Transverse colon (tissue), 4 donors: ENCODE measurements at regions not wholly inside any gene's neighbourhood (a gene's known extent, or its start where the extent isn't known, plus 50 kb on each side); places are given as distances from the start of the nearest gene placed in this dataset.

ENCODE experiments used
- EP300 ChIP-seq: sonication (generic); formaldehyde crosslinking; IDR thresholded peaks from one replicate; pipeline ENCODE4 v1.6.1; 2017; ENCODE audit warnings: antibody characterized with exemption, low read depth
- POLR2A ChIP-seq: fragments of 450-650 bp; IDR thresholded peaks from one replicate; pipeline ENCODE4 v1.6.1; 2016; ENCODE audit warnings: antibody characterized with exemption, mild to moderate bottlenecking, moderate library complexity
- POLR2AphosphoS5 ChIP-seq, 3 donors: sonication (generic); formaldehyde crosslinking; IDR thresholded peaks; one replicate each; pipeline ENCODE4 v1.6.1; 2016; ENCODE audit warnings: antibody characterized with exemption in 3 of 3
- TF ChIP-seq, protein P1 (sequence below), 5 experiments: fragments of 200-600 bp in 3 of 5; fragments of 450-650 bp in 2 of 5; sonication (generic) in 3 of 5; IDR thresholded peaks; 1 replicate in 2 of 5; 2 replicates in 3 of 5; pipeline ENCODE4 v1.5.1; 2016 to 2017; ENCODE audit warnings: antibody characterized with exemption in 5 of 5, inconsistent platforms in 3 of 5, mild to moderate bottlenecking in 2 of 5, moderate library complexity in 1 of 5

DNA sequence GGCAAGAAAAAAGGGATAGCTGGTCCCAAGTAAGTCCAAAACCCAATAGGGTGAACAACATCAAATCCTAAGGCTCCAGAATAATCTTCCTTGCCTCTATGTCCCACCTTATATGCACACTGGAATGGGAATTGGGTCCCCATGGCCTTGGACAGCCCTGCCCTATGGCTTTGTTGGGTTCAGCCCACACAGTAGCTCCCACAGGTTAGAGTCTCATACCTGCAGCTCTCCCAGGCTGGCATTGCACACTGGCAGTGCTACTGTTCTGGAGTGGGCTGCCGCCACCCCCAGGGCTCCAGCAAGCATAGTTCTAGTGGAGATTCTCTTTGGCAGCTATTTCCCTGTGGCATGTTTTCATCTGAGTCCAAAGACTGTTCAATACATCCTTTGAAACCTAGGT, 352.4 kb upstream of the CLEC14A start:
- TF ChIP-seq, protein P1, sequence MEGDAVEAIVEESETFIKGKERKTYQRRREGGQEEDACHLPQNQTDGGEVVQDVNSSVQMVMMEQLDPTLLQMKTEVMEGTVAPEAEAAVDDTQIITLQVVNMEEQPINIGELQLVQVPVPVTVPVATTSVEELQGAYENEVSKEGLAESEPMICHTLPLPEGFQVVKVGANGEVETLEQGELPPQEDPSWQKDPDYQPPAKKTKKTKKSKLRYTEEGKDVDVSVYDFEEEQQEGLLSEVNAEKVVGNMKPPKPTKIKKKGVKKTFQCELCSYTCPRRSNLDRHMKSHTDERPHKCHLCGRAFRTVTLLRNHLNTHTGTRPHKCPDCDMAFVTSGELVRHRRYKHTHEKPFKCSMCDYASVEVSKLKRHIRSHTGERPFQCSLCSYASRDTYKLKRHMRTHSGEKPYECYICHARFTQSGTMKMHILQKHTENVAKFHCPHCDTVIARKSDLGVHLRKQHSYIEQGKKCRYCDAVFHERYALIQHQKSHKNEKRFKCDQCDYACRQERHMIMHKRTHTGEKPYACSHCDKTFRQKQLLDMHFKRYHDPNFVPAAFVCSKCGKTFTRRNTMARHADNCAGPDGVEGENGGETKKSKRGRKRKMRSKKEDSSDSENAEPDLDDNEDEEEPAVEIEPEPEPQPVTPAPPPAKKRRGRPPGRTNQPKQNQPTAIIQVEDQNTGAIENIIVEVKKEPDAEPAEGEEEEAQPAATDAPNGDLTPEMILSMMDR (IDR thresholded peaks at IDR 0.05), result no peak
- TF ChIP-seq POLR2AphosphoS5 (IDR thresholded peaks at IDR 0.05) (no peak), EP300 (no peak), POLR2A (no peak)
